Prostate gland (tissue), 2 donors: ENCODE measurements at regions not wholly inside any gene's neighbourhood (a gene's known extent, or its start where the extent isn't known, plus 50 kb on each side); places are given as distances from the start of the nearest gene placed in this dataset.
"Not testable (repeated sequence)": the region's sequence is repeated elsewhere in the genome, so short reads cannot be mapped to it uniquely, and the experiment has no call there.

ENCODE experiments used
- POLR2AphosphoS5 ChIP-seq: sonication (generic); formaldehyde crosslinking; IDR thresholded peaks from one replicate; pipeline ENCODE4 v1.6.1; 2017; ENCODE audit warnings: antibody characterized with exemption
- TF ChIP-seq, protein P1 (sequence below), 4 experiments: fragments of 200-600 bp in 2 of 4; fragments of 450-650 bp in 2 of 4; sonication (generic) in 2 of 4; IDR thresholded peaks; 1 replicate in 3 of 4; 2 replicates in 1 of 4; pipeline ENCODE4 v1.5.1; 2016 to 2019; ENCODE audit warnings: antibody characterized with exemption in 4 of 4, mild to moderate bottlenecking in 2 of 4, moderate library complexity in 2 of 4

DNA sequence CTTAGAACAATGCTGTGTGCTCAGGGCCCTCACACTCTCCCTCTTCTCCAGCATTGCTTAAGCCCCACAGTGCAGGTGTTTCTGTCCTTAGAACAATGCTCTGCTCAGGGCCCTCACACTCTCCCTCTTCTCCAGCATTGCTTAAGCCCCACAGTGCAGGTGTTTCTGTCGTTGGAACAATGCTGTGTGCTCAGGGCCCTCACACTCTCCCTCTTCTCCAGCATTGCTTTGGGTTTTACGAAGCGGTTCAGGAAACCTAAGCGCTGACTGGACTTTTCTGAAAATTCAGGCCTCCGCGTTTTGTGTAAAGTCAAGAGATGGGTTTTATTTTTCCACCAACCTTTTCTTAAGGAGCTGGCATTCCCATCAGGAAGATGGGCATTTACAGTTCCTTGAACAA is 838.0 kb downstream of the TRIML1 start:
- TF ChIP-seq, protein P1, sequence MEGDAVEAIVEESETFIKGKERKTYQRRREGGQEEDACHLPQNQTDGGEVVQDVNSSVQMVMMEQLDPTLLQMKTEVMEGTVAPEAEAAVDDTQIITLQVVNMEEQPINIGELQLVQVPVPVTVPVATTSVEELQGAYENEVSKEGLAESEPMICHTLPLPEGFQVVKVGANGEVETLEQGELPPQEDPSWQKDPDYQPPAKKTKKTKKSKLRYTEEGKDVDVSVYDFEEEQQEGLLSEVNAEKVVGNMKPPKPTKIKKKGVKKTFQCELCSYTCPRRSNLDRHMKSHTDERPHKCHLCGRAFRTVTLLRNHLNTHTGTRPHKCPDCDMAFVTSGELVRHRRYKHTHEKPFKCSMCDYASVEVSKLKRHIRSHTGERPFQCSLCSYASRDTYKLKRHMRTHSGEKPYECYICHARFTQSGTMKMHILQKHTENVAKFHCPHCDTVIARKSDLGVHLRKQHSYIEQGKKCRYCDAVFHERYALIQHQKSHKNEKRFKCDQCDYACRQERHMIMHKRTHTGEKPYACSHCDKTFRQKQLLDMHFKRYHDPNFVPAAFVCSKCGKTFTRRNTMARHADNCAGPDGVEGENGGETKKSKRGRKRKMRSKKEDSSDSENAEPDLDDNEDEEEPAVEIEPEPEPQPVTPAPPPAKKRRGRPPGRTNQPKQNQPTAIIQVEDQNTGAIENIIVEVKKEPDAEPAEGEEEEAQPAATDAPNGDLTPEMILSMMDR (IDR thresholded peaks at IDR 0.05): not testable (repeated sequence)
- TF ChIP-seq POLR2AphosphoS5: not testable (repeated sequence)
